ENCODE measurements at regions not wholly inside any gene's neighbourhood (a gene's known extent, or its start where the extent isn't known, plus 50 kb on each side); places are given as distances from the start of the nearest gene placed in this dataset.

GRCh38 chr10:129285459-129285858 is 181.6 kb upstream of the MGMT start:
- no peak for DNase-seq (ENCODE audit: low spot score)

GRCh38 chr10:129288999-129289584 is 177.9 kb upstream of the MGMT start:
- no peak for DNase-seq (ENCODE audit: low spot score)

GRCh38 chr10:129293991-129294700 is 172.9 kb upstream of the MGMT start:
- DNase-seq (ENCODE audit: low spot score) = no peak

GRCh38 chr10:129294944-129295343 is 172.1 kb upstream of the MGMT start:
- no peak for DNase-seq (ENCODE audit: low spot score)

- no peak for DNase-seq (ENCODE audit: low spot score)
Observed at GRCh38 chr10:129305046-129305445, 162.0 kb upstream of the MGMT start.

- no peak for DNase-seq (ENCODE audit: low spot score)
Observed at GRCh38 chr10:129307141-129307540, 159.9 kb upstream of the MGMT start.

- no peak for DNase-seq (ENCODE audit: low spot score)
Observed at GRCh38 chr10:129308953-129309564, 158.0 kb upstream of the MGMT start.

GRCh38 chr10:129309565-129309964 is 157.5 kb upstream of the MGMT start:
- no peak for DNase-seq (ENCODE audit: low spot score)

- no peak for DNase-seq (ENCODE audit: low spot score)
Observed at GRCh38 chr10:129310881-129311280, 156.2 kb upstream of the MGMT start.

- DNase-seq (ENCODE audit: low spot score) = no peak
Observed at GRCh38 chr10:129319934-129320333, 147.1 kb upstream of the MGMT start.

GRCh38 chr10:129320340-129320739 is 146.7 kb upstream of the MGMT start:
- DNase-seq (ENCODE audit: low spot score) = no peak

GRCh38 chr10:129321727-129322126 is 145.3 kb upstream of the MGMT start:
- DNase-seq (ENCODE audit: low spot score) = no peak

GRCh38 chr10:129322933-129323820 is 143.9 kb upstream of the MGMT start:
- DNase-seq (ENCODE audit: low spot score) = no peak

- DNase-seq (ENCODE audit: low spot score) = no peak
Observed at GRCh38 chr10:129323879-129324278, 143.2 kb upstream of the MGMT start.

- no peak for DNase-seq (ENCODE audit: low spot score)
Observed at GRCh38 chr10:129325893-129326292, 141.1 kb upstream of the MGMT start.

GRCh38 chr10:129328546-129328945 is 138.5 kb upstream of the MGMT start:
- DNase-seq (ENCODE audit: low spot score) = no peak

- no peak for DNase-seq (ENCODE audit: low spot score)
Observed at GRCh38 chr10:129329385-129330055, 137.5 kb upstream of the MGMT start.

GRCh38 chr10:129330211-129330610 is 136.8 kb upstream of the MGMT start:
- no peak for DNase-seq (ENCODE audit: low spot score)

- no peak for DNase-seq (ENCODE audit: low spot score)
Observed at GRCh38 chr10:129331207-129331838, 135.7 kb upstream of the MGMT start.

- DNase-seq (ENCODE audit: low spot score) = no peak
Observed at GRCh38 chr10:129331839-129332220, 135.2 kb upstream of the MGMT start.

- DNase-seq (ENCODE audit: low spot score) = no peak
Observed at GRCh38 chr10:129332476-129332875, 134.6 kb upstream of the MGMT start.

- DNase-seq (ENCODE audit: low spot score) = no peak
Observed at GRCh38 chr10:129333706-129334105, 133.3 kb upstream of the MGMT start.

Data from AG20443 (cell line).